H1 (cell line): ENCODE measurements at regions not wholly inside any gene's neighbourhood (a gene's known extent, or its start where the extent isn't known, plus 50 kb on each side); places are given as distances from the start of the nearest gene placed in this dataset.

ENCODE experiments used
- CTCF ChIA-PET: fragments of 300-600 bp; sonication (Branson Sonifier 250); formaldehyde crosslinking; loops from one replicate; lab custom pipeline; 2021; ENCODE audit not compliant: partially characterized antibody; lab: Charles Lee
- POLR2A ChIA-PET: fragments of 300-600 bp; sonication (Branson Sonifier 250); formaldehyde crosslinking; loops from one replicate; lab custom pipeline; 2021; ENCODE audit warnings: inconsistent platforms; ENCODE audit not compliant: partially characterized antibody; lab: Charles Lee
- DNase-seq, 2 experiments: peaks; one replicate each; pipeline versions ENCODE4 v3.0.0 to v3.0.0-alpha.2; 2010 to 2022; ENCODE audit warnings: low spot score in 2 of 2, low read depth in 1 of 2, mixed read lengths in 1 of 2
- FAIRE-seq: peaks from 2 replicates; lab custom pipeline; 2011; peaks lifted over from hg19 to GRCh38; lab: Jason Lieb, UNC
- H2AFZ ChIP-seq: 2 replicates; pipeline ENCODE4 v1.8.1; 2012; ENCODE audit warnings: low read length, inconsistent platforms
- H2AK5ac ChIP-seq: 2 replicates; pipeline ENCODE4 v1.6.1; 2013; ENCODE audit warnings: low read depth, low read length
- H2BK120ac ChIP-seq: replicated peaks from 2 replicates; pipeline ENCODE3; 2013; ENCODE audit warnings: low read depth, low read length, inconsistent platforms
- H2BK12ac ChIP-seq: 2 replicates; pipeline ENCODE4 v1.6.1; 2013; ENCODE audit warnings: low read depth, low read length
- H2BK15ac ChIP-seq: 2 replicates; pipeline ENCODE4 v1.6.1; 2013; ENCODE audit warnings: low read length
- H2BK20ac ChIP-seq: 2 replicates; pipeline ENCODE4 v1.6.1; 2013; ENCODE audit warnings: low read length
- H2BK5ac ChIP-seq: 2 replicates; pipeline ENCODE4 v1.6.1; 2013; ENCODE audit warnings: low read depth, low read length
- H3K14ac ChIP-seq: 2 replicates; pipeline ENCODE4 v1.6.1; 2013; ENCODE audit warnings: inconsistent platforms; ENCODE audit not compliant: insufficient read length
- H3K18ac ChIP-seq: 2 replicates; pipeline ENCODE4 v1.6.1; 2013; ENCODE audit warnings: low read length; ENCODE audit errors: extremely low read depth
- H3K23ac ChIP-seq: 2 replicates; pipeline ENCODE4 v1.6.1; 2013; ENCODE audit warnings: inconsistent platforms; ENCODE audit not compliant: insufficient read length
- H3K23me2 ChIP-seq: 2 replicates; pipeline ENCODE4 v1.6.1; 2013; ENCODE audit warnings: low read depth, low read length
- H3K27ac ChIP-seq: 2 replicates; pipeline ENCODE4 v1.6.1; 2011; ENCODE audit warnings: low read depth, low read length, inconsistent platforms
- H3K27me3 ChIP-seq, 4 experiments: replicated peaks in 1 of 4; 1 replicate in 1 of 4; 2 replicates in 3 of 4; pipeline versions ENCODE4 v1.6.1 to v1.8.1; 2011 to 2013; ENCODE audit warnings: low read length in 3 of 4, mild to moderate bottlenecking in 3 of 4, inconsistent platforms in 2 of 4, mixed read lengths in 2 of 4, moderate library complexity in 1 of 4; ENCODE audit not compliant: control insufficient read depth in 3 of 4, insufficient read depth in 3 of 4; ENCODE audit errors: extremely low read depth in 1 of 4
- H3K36me3 ChIP-seq, 4 experiments: 2 replicates each; pipeline versions ENCODE4 v1.6.1 to v1.8.1; 2011 to 2013; ENCODE audit warnings: mild to moderate bottlenecking in 4 of 4, low read length in 3 of 4, moderate library complexity in 2 of 4, control low read depth in 1 of 4, inconsistent platforms in 1 of 4; ENCODE audit not compliant: insufficient read depth in 4 of 4, control insufficient read depth in 2 of 4
- H3K4ac ChIP-seq: replicated peaks from 2 replicates; pipeline ENCODE3; 2013; ENCODE audit warnings: low read length, low read depth, mixed read lengths, inconsistent platforms; ENCODE audit not compliant: insufficient read length
- H3K4me1 ChIP-seq, 4 experiments: replicated peaks in 1 of 4; 1 replicate in 1 of 4; 2 replicates in 3 of 4; pipeline versions ENCODE4 v1.6.1 to v1.8.1; 2011 to 2013; ENCODE audit warnings: low read length in 3 of 4, inconsistent platforms in 2 of 4, mixed read lengths in 1 of 4; ENCODE audit not compliant: insufficient read depth in 4 of 4, control insufficient read depth in 3 of 4
- H3K4me2 ChIP-seq, 2 experiments: 2 replicates each; pipeline versions ENCODE4 v1.6.1 to v1.8.1; 2011 to 2013; ENCODE audit warnings: low read depth in 2 of 2, low read length in 2 of 2, control low read depth in 1 of 2, inconsistent platforms in 1 of 2, mild to moderate bottlenecking in 1 of 2; ENCODE audit not compliant: insufficient read depth in 1 of 2
- H3K4me3 ChIP-seq, 4 experiments: fragments of 200-600, 300-600 bp in 1 of 4; sonication (generic), shearing (Covaris generic), sonication (Bioruptor Twin) in 1 of 4; 2 replicates each; pipeline versions ENCODE4 v1.5.1 to v1.8.1; 2011 to 2016; ENCODE audit warnings: low read length in 4 of 4, low read depth in 3 of 4, control low read depth in 2 of 4, inconsistent platforms in 2 of 4, mild to moderate bottlenecking in 2 of 4, mixed read lengths in 1 of 4, moderate library complexity in 1 of 4; ENCODE audit not compliant: insufficient read depth in 2 of 4; ENCODE audit errors: extremely low read depth in 1 of 4
- H3K56ac ChIP-seq: replicated peaks from 2 replicates; pipeline ENCODE3; 2013; ENCODE audit warnings: low read depth, mild to moderate bottlenecking, mixed read lengths, low read length, inconsistent platforms; ENCODE audit not compliant: insufficient read length
- H3K79me1 ChIP-seq: 2 replicates; pipeline ENCODE4 v1.6.1; 2013; ENCODE audit warnings: low read depth, low read length, control low read depth
- H3K79me2 ChIP-seq, 2 experiments: 2 replicates each; pipeline versions ENCODE4 v1.6.1 to v1.8.1; 2012 to 2013; ENCODE audit warnings: low read length in 2 of 2, mild to moderate bottlenecking in 2 of 2, inconsistent platforms in 1 of 2; ENCODE audit not compliant: insufficient read depth in 2 of 2, control insufficient read depth in 1 of 2
- H3K9ac ChIP-seq, 4 experiments: replicated peaks in 1 of 4; 1 replicate in 1 of 4; 2 replicates in 3 of 4; pipeline versions ENCODE4 v1.6.1 to v1.8.1; 2011 to 2013; ENCODE audit warnings: low read depth in 3 of 4, low read length in 3 of 4, control low read depth in 2 of 4, mild to moderate bottlenecking in 2 of 4, moderate library complexity in 2 of 4, inconsistent platforms in 1 of 4; ENCODE audit errors: extremely low read depth in 1 of 4
- H3K9me3 ChIP-seq, 2 experiments: 2 replicates each; pipeline versions ENCODE4 v1.6.1 to v1.8.1; 2012 to 2013; ENCODE audit warnings: mild to moderate bottlenecking in 2 of 2, moderate library complexity in 2 of 2, control low read depth in 1 of 2, inconsistent platforms in 1 of 2, low read depth in 1 of 2, low read length in 1 of 2, mixed read lengths in 1 of 2; ENCODE audit not compliant: insufficient read depth in 2 of 2
- H4K20me1 ChIP-seq, 2 experiments: replicated peaks in 1 of 2; 2 replicates each; pipeline versions ENCODE3 to v1.8.1; 2011 to 2013; ENCODE audit warnings: inconsistent platforms in 2 of 2, low read length in 2 of 2, mild to moderate bottlenecking in 1 of 2; ENCODE audit not compliant: insufficient read depth in 2 of 2, control insufficient read depth in 1 of 2
- H4K5ac ChIP-seq: 2 replicates; pipeline ENCODE4 v1.6.1; 2013; ENCODE audit warnings: low read length, low read depth, mixed read lengths, inconsistent platforms; ENCODE audit not compliant: insufficient read length
- H4K8ac ChIP-seq: 2 replicates; pipeline ENCODE4 v1.8.0; 2013; ENCODE audit warnings: mild to moderate bottlenecking, moderate library complexity, low read length, inconsistent platforms; ENCODE audit not compliant: insufficient read depth; ENCODE audit errors: extremely low read depth
- H4K91ac ChIP-seq: replicated peaks from 2 replicates; pipeline ENCODE3; 2013; ENCODE audit warnings: low read length, mixed read lengths, inconsistent platforms; ENCODE audit not compliant: insufficient read length
- HDAC2 ChIP-seq, 2 experiments: fragments of 300-600 bp in 1 of 2; sonication (generic) in 1 of 2; IDR thresholded peaks; 2 replicates each; pipeline ENCODE4 v1.6.1; 2011 to 2012; ENCODE audit warnings: low read depth in 2 of 2, low read length in 2 of 2, mild to moderate bottlenecking in 2 of 2, moderate library complexity in 2 of 2, borderline replicate concordance in 1 of 2, inconsistent platforms in 1 of 2
- KDM4A ChIP-seq: IDR thresholded peaks from one replicate; pipeline ENCODE4 v1.7.1; 2012; ENCODE audit warnings: low read depth, mild to moderate bottlenecking, moderate library complexity, low read length, inconsistent platforms; ENCODE audit not compliant: severe bottlenecking
- RAD21 ChIP-seq, 2 experiments: IDR thresholded peaks in 1 of 2; conservative IDR thresholded peaks in 1 of 2; 2 replicates each; pipeline ENCODE4 v1.6.1; 2011; ENCODE audit warnings: low read depth in 2 of 2, low read length in 2 of 2, improper control_type of control experiment in 1 of 2, inconsistent platforms in 1 of 2, mild to moderate bottlenecking in 1 of 2, moderate library complexity in 1 of 2
- RXRA ChIP-seq: IDR thresholded peaks from 2 replicates; pipeline ENCODE4 v1.6.1; 2011; ENCODE audit warnings: low read depth, mild to moderate bottlenecking, low read length, moderate library complexity; ENCODE audit not compliant: insufficient read depth
- WGBS, 2 experiments: shearing (Covaris generic) in 1 of 2; methylation state at CpG; one replicate each; pipeline versions ENCODE4 v1.1.6 to v1.1.7; 2013 to 2015; ENCODE audit warnings: low lambda C conversion rate in 2 of 2, mixed read lengths in 2 of 2, inconsistent platforms in 1 of 2, low coverage in 1 of 2, missing lambda C conversion rate in 1 of 2; ENCODE audit not compliant: insufficient replicate concordance in 2 of 2, insufficient coverage in 1 of 2, insufficient read length in 1 of 2; ENCODE audit errors: extremely low coverage in 1 of 2, missing lambda C conversion rate in 1 of 2; 5-methylcytosine and 5-hydroxymethylcytosine counted together

DNA sequence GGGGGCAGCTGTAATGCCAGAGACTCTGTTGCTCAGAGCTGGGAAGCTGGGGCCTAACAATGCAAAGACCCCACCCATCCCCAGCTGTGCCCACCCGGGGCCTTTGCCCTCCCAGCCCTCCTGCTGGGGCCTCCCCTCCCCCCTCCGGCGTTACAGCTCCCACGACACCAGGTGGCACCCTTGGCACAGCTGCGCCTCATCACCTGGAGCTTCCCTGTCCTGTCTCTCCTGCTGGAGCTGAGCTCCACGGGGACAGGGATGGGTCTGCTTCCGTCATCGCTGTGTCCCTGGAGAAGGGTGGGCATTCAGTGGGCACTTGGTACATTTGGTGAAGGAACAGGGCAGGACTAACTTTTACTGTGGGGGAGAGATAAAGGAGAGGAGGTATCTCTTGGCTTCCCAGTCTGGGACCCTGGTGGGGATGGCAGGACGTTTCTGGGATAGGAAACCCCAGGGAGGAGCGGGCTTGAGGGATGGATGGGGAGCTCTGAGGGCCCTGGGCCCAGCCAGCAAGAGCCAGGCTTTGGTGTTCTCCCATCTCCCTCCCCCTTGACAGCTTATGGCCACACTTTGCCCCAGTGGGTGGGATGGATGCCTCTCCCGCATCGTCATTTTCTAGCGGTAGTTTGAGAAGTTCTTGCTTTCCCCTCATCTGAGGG is 453.2 kb downstream of the PTPRU start:
- Histone ChIP-seq H3K23me2 (no peaks in the 10 kb centered on the region), H3K9me3 (peaks cover 0 to 6% of the 10 kb centered on the region in 2 experiments; a peak in 1 of 4 replicates), H4K20me1 (no peaks in the 10 kb centered on the region), H3K27ac (no peak overlapping the region), H3K27me3 (0 out of 7 replicates have a peak, but pooled peaks cover 0 to 4% (median 0%) of the 10 kb centered on the region in 4 experiments), H4K5ac (no peak overlapping the region), H2BK5ac (no peak overlapping the region), H3K4me3 (no peak overlapping the region), H2BK120ac (no peak overlapping the region), H2BK12ac (no peak overlapping the region; the same call in 1 of the 2 replicates), H3K36me3 (no peaks in the 10 kb centered on the region), H3K56ac (no peak overlapping the region), H3K79me1 (no peaks in the 10 kb centered on the region), H2AK5ac (no peak overlapping the region), H4K91ac (no peak overlapping the region), H2BK20ac (no peak overlapping the region), H3K9ac (no peak overlapping the region), H2BK15ac (no peak overlapping the region), H3K14ac (no peak overlapping the region), H3K4me2 (no peak overlapping the region), H3K4me1 (0 out of 7 replicates have a peak, but pooled peaks cover 0 to 2% (median 0%) of the 10 kb centered on the region in 4 experiments), H3K18ac (no peak overlapping the region), H3K23ac (no peak overlapping the region), H4K8ac (peak overlapping the region; percentile 72; the same call in 1 of the 2 replicates), H3K79me2 (no peaks in the 10 kb centered on the region), H3K4ac (no peak overlapping the region), H2AFZ (no peak overlapping the region)
- FAIRE-seq (no peak), DNase-seq (no peak)
- ChIA-PET CTCF (interaction anchor here (0.9 to 16.4 kb wide), 3 partner anchors 12 to 453 kb away, joined by 3 to 163 read pairs (median 6); no protein-coding TSS in a partner anchor), POLR2A (interaction anchor here (1.4 kb wide), 1 partner anchor 450 kb away, joined by 3 read pairs; no protein-coding TSS in a partner anchor)
- no peak for TF ChIP-seq KDM4A
- TF ChIP-seq HDAC2 (IDR thresholded peaks at IDR 0.05; ENCODE audit: borderline replicate concordance in 1 of 2, low read depth in 2 of 2, low read length in 2 of 2), result no peak
- no peak for TF ChIP-seq RXRA
- peak in 1 of 2 experiments; percentile 37; a peak in 2 of 4 replicates for TF ChIP-seq RAD21 (IDR thresholded peaks at IDR 0.05 in 1 of 2, conservative IDR thresholded peaks at IDR 0.05 in 1 of 2; ENCODE audit: low read depth in 2 of 2, low read length in 2 of 2)
- 89% methylated on average over 9 of the region's 13 CpGs; no CpG with 5 or more reads in 1 of the 2 experiments for WGBS, 2 experiments
